ENCODE measurements at regions not wholly inside any gene's neighbourhood (a gene's known extent, or its start where the extent isn't known, plus 50 kb on each side); places are given as distances from the start of the nearest gene placed in this dataset.

DNA sequence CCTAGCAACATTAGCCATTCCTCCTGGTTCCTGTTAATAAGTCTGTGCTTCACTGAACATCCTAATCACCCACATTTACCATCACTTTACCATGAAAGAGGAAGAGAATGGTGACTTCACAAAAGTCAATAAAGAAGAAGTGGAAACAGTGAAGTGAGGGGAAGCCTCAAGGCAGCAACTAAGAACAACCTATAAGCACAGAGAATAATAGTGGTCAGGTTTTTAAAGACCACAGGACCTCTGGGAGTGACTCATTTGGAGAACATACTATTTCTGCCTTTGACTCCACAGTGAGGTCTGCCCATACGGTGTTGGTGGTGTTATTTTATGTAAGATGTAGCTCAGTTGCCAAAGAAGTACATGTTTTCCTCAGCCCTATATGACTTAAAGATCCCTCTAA lies 86.0 kb upstream of the TET2 start:
- H3K4me1 ChIP-seq (ENCODE audit: insufficient read depth), result no peaks in the 10 kb centered on the region
- 71% methylated on average over 1 of the region's 1 CpG for WGBS (ENCODE audit: low lambda C conversion rate, missing lambda C conversion rate)

GRCh38 chr4:105061136-105061696 lies 85.5 kb upstream of the TET2 start:
- H3K9me2 ChIP-seq (replicated peaks; ENCODE audit: insufficient read depth), result no peaks in the 10 kb centered on the region

More for the DNA sequence above, 86.0 kb upstream of the TET2 start:
- Histone ChIP-seq H4K20me1 (ENCODE audit: insufficient read depth, poor library complexity, severe bottlenecking) (no peaks in the 10 kb centered on the region), H3K9me2 (replicated peaks; ENCODE audit: insufficient read depth) (no peaks in the 10 kb centered on the region), H3K4me3 (no peak overlapping the region), H3K36me3 (replicated peaks; ENCODE audit: insufficient read depth, low read depth) (no peaks in the 10 kb centered on the region), H3K79me2 (no peaks in the 10 kb centered on the region), H3K9me3 (ENCODE audit: low read depth) (no peaks in the 10 kb centered on the region), H3K27ac (no peak overlapping the region), H3K27me3 (no peaks in the 10 kb centered on the region), H3K4me2 (no peak overlapping the region), H2AFZ (no peak overlapping the region)
- DNase-seq (ENCODE audit: low spot score), result no peak
- TF ChIP-seq EZH2phosphoT487 (IDR thresholded peaks at IDR 0.05; ENCODE audit: low read depth, severe bottlenecking, unreplicated experiment) (no peak), CTCF (IDR thresholded peaks at IDR 0.05; ENCODE audit: poor library complexity) (no peak), EZH2 (IDR thresholded peaks at IDR 0.05; ENCODE audit: borderline replicate concordance) (no peak)

GRCh38 chr4:105061731-105062130 lies 84.9 kb upstream of the TET2 start:
- H3K27ac ChIP-seq, result no peak overlapping the region
- H3K9me2 ChIP-seq (replicated peaks; ENCODE audit: insufficient read depth), result no peaks in the 10 kb centered on the region
- WGBS (ENCODE audit: low lambda C conversion rate, missing lambda C conversion rate), result 78% methylated on average over 1 of the region's 1 CpG
- no peak overlapping the region for H2AFZ ChIP-seq
- no peak overlapping the region for H3K4me2 ChIP-seq
- no peak for DNase-seq (ENCODE audit: low spot score)
- H3K27me3 ChIP-seq, result no peaks in the 10 kb centered on the region
- no peaks in the 10 kb centered on the region for H3K9me3 ChIP-seq (ENCODE audit: low read depth)
- H3K4me1 ChIP-seq (ENCODE audit: insufficient read depth), result no peaks in the 10 kb centered on the region
- no peak overlapping the region for H3K4me3 ChIP-seq
- H3K79me2 ChIP-seq, result no peaks in the 10 kb centered on the region
- H4K20me1 ChIP-seq (ENCODE audit: insufficient read depth, poor library complexity, severe bottlenecking), result no peaks in the 10 kb centered on the region
- TF ChIP-seq EZH2 (IDR thresholded peaks at IDR 0.05; ENCODE audit: borderline replicate concordance) (no peak), EZH2phosphoT487 (IDR thresholded peaks at IDR 0.05; ENCODE audit: low read depth, severe bottlenecking, unreplicated experiment) (no peak), CTCF (IDR thresholded peaks at IDR 0.05; ENCODE audit: poor library complexity) (no peak)
- no peaks in the 10 kb centered on the region for H3K36me3 ChIP-seq (replicated peaks; ENCODE audit: insufficient read depth, low read depth)

More at GRCh38 chr4:105061136-105061696, 85.5 kb upstream of the TET2 start:
- Histone ChIP-seq H2AFZ (no peak overlapping the region), H3K79me2 (no peaks in the 10 kb centered on the region), H3K27ac (no peak overlapping the region), H3K4me3 (no peak overlapping the region), H3K36me3 (replicated peaks; ENCODE audit: insufficient read depth, low read depth) (no peaks in the 10 kb centered on the region), H3K27me3 (no peaks in the 10 kb centered on the region), H3K4me2 (no peak overlapping the region), H3K4me1 (ENCODE audit: insufficient read depth) (no peaks in the 10 kb centered on the region), H3K9me3 (ENCODE audit: low read depth) (no peaks in the 10 kb centered on the region), H4K20me1 (ENCODE audit: insufficient read depth, poor library complexity, severe bottlenecking) (no peaks in the 10 kb centered on the region)
- TF ChIP-seq CTCF (IDR thresholded peaks at IDR 0.05; ENCODE audit: poor library complexity) (no peak), EZH2 (IDR thresholded peaks at IDR 0.05; ENCODE audit: borderline replicate concordance) (no peak), EZH2phosphoT487 (IDR thresholded peaks at IDR 0.05; ENCODE audit: low read depth, severe bottlenecking, unreplicated experiment) (no peak)
- 52% methylated on average over 5 of the region's 5 CpGs for WGBS (ENCODE audit: low lambda C conversion rate, missing lambda C conversion rate)
- DNase-seq (ENCODE audit: low spot score), result no peak

DNA sequence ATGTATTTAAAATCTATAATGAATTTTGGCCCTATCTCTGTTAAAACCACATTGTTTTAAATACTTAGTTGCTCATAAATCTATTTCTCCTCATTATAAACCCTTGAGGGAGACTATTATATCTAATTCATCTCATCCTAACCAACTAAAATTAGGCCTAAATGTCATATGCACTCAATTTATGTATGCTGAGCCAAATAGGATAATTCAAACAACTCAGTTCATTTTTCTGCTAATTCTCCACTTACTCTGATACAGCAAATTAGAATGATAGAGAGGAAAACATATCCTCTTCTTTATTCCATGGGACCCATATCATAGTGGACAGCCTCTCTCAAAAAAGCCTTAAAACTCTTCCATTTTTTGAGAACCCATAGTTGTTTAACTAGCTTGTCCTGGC lies 80.3 kb upstream of the TET2 start:
- Histone ChIP-seq H3K27ac (no peak overlapping the region), H3K27me3 (no peaks in the 10 kb centered on the region), H3K36me3 (replicated peaks; ENCODE audit: insufficient read depth, low read depth) (no peaks in the 10 kb centered on the region), H3K4me2 (no peak overlapping the region), H3K9me3 (ENCODE audit: low read depth) (no peaks in the 10 kb centered on the region), H3K4me3 (no peak overlapping the region), H3K9me2 (replicated peaks; ENCODE audit: insufficient read depth) (no peaks in the 10 kb centered on the region), H4K20me1 (ENCODE audit: insufficient read depth, poor library complexity, severe bottlenecking) (no peaks in the 10 kb centered on the region), H3K79me2 (no peaks in the 10 kb centered on the region), H2AFZ (no peak overlapping the region), H3K4me1 (ENCODE audit: insufficient read depth) (no peaks in the 10 kb centered on the region)
- no peak for TF ChIP-seq CTCF (IDR thresholded peaks at IDR 0.05; ENCODE audit: poor library complexity)
- TF ChIP-seq EZH2 (IDR thresholded peaks at IDR 0.05; ENCODE audit: borderline replicate concordance), result no peak
- TF ChIP-seq EZH2phosphoT487 (IDR thresholded peaks at IDR 0.05; ENCODE audit: low read depth, severe bottlenecking, unreplicated experiment), result no peak
- DNase-seq (ENCODE audit: low spot score), result no peak
